ENCODE measurements at regions not wholly inside any gene's neighbourhood (a gene's known extent, or its start where the extent isn't known, plus 50 kb on each side); places are given as distances from the start of the nearest gene placed in this dataset.

DNA sequence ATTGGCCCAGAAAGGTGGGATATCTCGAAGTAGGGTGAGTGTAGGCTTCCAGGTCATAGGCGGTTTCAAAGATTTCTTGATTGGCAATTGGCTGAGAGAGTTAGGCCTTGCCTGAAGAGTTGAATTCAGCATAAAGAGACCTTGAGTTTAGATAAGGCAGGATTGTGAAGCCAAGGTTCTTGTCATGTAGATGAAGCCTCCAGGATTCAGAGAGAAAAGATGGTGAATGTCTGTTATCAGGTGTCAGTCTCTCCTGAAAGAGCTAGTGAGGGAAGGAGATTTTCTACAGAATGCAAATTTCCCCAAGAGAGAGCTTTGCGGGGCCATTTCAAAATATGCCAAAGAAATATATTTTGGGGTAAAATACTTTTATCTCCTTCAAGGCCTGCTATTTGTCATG, 217.0 kb upstream of the TLE3 start:
- H3K27me3 ChIP-seq: no peaks in the 10 kb centered on the region
- DNase-seq: no peak
- no peak overlapping the region for H3K4me3 ChIP-seq
- 90 to 95% methylated on average over 3 of the region's 3 CpGs for WGBS, 2 donors (ENCODE audit: low coverage in 1 of 2)
- TF ChIP-seq, protein P1, sequence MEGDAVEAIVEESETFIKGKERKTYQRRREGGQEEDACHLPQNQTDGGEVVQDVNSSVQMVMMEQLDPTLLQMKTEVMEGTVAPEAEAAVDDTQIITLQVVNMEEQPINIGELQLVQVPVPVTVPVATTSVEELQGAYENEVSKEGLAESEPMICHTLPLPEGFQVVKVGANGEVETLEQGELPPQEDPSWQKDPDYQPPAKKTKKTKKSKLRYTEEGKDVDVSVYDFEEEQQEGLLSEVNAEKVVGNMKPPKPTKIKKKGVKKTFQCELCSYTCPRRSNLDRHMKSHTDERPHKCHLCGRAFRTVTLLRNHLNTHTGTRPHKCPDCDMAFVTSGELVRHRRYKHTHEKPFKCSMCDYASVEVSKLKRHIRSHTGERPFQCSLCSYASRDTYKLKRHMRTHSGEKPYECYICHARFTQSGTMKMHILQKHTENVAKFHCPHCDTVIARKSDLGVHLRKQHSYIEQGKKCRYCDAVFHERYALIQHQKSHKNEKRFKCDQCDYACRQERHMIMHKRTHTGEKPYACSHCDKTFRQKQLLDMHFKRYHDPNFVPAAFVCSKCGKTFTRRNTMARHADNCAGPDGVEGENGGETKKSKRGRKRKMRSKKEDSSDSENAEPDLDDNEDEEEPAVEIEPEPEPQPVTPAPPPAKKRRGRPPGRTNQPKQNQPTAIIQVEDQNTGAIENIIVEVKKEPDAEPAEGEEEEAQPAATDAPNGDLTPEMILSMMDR (IDR thresholded peaks at IDR 0.05): no peak
- TF ChIP-seq EP300 (IDR thresholded peaks at IDR 0.05; ENCODE audit: low read depth) (no peak), POLR2AphosphoS5 (IDR thresholded peaks at IDR 0.05) (no peak), POLR2A (IDR thresholded peaks at IDR 0.05) (no peak)
- intact Hi-C loops (cut with DNase I; ENCODE audit: low total_unique reads): no loop called here
- H3K27ac ChIP-seq: no peak overlapping the region
- no peaks in the 10 kb centered on the region for H3K9me3 ChIP-seq
- peaks cover 0 to 10% (median 5%) of the 10 kb centered on the region in 4 donors for H3K4me1 ChIP-seq
- in situ Hi-C loops (cut with MboI; ENCODE audit: low pct_ligation_motif_present in 1 of 4, low pct_unique_long_range_greater_than_20kb in 1 of 4, low sequenced_read_pairs in 3 of 4): no loop called here
- H3K36me3 ChIP-seq: no peaks in the 10 kb centered on the region

DNA sequence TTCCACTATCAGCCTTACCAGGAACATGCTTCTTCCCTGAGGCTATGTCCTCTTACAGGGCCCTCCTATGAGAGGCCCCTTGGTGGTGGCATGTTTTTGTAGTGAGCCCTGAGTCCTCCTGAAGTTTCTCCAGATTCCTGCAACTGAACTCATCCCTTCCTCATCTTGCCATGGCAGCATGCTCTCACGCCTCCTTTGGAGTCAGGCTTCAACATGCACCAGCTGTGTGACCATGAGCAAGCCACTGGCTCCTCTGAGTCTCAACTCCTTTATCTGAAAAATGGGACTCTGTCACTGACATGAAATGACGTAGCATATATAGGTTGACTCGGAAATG, 216.3 kb upstream of the TLE3 start:
- no peak overlapping the region for H3K27ac ChIP-seq
- H3K36me3 ChIP-seq: no peaks in the 10 kb centered on the region
- TF ChIP-seq, protein P1 (IDR thresholded peaks at IDR 0.05): no peak
- no peak for TF ChIP-seq POLR2A (IDR thresholded peaks at IDR 0.05)
- no peak for TF ChIP-seq EP300 (IDR thresholded peaks at IDR 0.05; ENCODE audit: low read depth)
- no peak for TF ChIP-seq POLR2AphosphoS5 (IDR thresholded peaks at IDR 0.05)
- intact Hi-C loops (cut with DNase I; ENCODE audit: low total_unique reads): no loop called here
- H3K4me1 ChIP-seq: peaks cover 0 to 7% (median 3%) of the 10 kb centered on the region in 4 donors
- no peak overlapping the region for H3K4me3 ChIP-seq
- no peaks in the 10 kb centered on the region for H3K27me3 ChIP-seq
- DNase-seq: no peak
- WGBS, 2 donors (ENCODE audit: low coverage in 1 of 2): 98% methylated on average over 3 of the region's 3 CpGs; no CpG with 5 or more reads in 1 of the 2 donors
- in situ Hi-C loops (cut with MboI; ENCODE audit: low pct_ligation_motif_present in 1 of 4, low pct_unique_long_range_greater_than_20kb in 1 of 4, low sequenced_read_pairs in 3 of 4): no loop called here
- no peaks in the 10 kb centered on the region for H3K9me3 ChIP-seq

DNA sequence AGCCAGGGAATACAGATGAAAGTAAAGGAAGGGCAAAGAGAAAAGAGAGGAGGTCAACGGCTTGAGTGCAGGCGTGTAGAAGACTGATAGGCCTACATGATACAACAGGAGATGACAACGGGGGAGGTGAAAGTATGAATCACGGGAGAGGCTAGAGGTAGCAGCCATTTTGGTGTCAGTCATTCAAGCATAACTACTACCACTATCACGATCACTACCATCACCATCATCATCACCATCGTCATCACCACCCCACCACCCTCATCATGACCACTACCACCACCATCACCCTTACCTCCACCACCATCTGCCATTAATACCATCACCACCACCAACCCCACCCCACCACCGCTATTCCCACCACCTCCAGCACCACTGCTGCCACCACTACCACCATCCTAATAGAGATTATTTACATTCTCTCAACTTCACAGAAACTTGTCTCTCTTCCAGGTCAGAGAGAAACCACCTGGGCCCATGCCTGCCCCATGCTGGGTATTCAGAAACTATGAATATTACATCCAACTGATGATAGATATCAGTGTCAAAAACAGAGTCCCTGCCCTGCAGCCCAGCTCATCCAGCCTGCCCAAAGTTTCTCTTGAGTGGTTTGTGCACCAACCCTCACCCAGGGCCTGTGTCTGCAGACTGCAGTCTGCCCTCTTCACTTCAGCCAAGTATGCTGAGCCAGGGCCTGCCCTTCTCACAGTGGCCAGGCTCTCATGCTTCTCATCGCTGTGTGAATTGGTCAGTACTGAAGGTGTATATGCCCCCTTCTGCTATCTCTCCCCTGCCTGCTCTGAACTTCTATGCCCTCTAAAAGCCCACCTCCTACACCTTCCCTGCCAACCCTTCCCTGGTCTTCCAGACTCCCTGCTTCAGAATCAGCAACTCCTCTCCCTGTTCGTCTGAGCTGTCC, 215.6 kb upstream of the TLE3 start:
- H3K36me3 ChIP-seq: no peaks in the 10 kb centered on the region
- no peak overlapping the region for H3K27ac ChIP-seq
- TF ChIP-seq POLR2A (IDR thresholded peaks at IDR 0.05) (no peak), EP300 (IDR thresholded peaks at IDR 0.05; ENCODE audit: low read depth) (no peak), POLR2AphosphoS5 (IDR thresholded peaks at IDR 0.05) (no peak)
- TF ChIP-seq, protein P1 (IDR thresholded peaks at IDR 0.05): no peak
- no peaks in the 10 kb centered on the region for H3K27me3 ChIP-seq
- 90 to 95% methylated on average over 7 to 9 of the region's 9 CpGs for WGBS, 2 donors (ENCODE audit: low coverage in 1 of 2)
- no peak for DNase-seq
- H3K4me1 ChIP-seq: peaks cover 0 to 1% (median under 1%) of the 10 kb centered on the region in 4 donors
- in situ Hi-C loops (cut with MboI; ENCODE audit: low pct_ligation_motif_present in 1 of 4, low pct_unique_long_range_greater_than_20kb in 1 of 4, low sequenced_read_pairs in 3 of 4) (no loop called here), intact Hi-C loops (cut with DNase I; ENCODE audit: low total_unique reads) (no loop called here)
- H3K4me3 ChIP-seq: no peak overlapping the region
- H3K9me3 ChIP-seq: no peaks in the 10 kb centered on the region

DNA sequence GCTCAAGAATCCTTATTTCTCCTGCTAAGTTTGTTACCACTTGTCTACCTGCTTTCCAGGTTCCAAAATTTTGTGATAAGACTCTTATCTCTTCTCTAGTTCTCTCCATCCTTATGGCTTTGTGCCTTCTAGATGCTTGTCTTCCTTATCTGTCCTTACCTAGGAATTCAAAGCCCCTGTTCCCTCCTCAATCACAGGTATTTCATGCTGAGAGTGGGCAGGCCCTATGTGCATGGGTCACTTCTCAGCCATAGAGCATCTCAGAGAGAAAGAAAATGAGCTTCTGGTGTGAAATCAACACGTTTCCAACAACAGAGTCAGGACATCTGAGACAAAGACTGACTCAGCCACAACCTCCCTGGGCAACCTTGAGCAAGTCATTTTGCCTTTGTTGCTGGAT, 214.1 kb upstream of the TLE3 start:
- H3K27ac ChIP-seq: no peak overlapping the region
- no peaks in the 10 kb centered on the region for H3K4me1 ChIP-seq
- H3K27me3 ChIP-seq: no peaks in the 10 kb centered on the region
- H3K4me3 ChIP-seq: no peak overlapping the region
- H3K9me3 ChIP-seq: no peaks in the 10 kb centered on the region
- in situ Hi-C loops (cut with MboI; ENCODE audit: low pct_ligation_motif_present in 1 of 4, low pct_unique_long_range_greater_than_20kb in 1 of 4, low sequenced_read_pairs in 3 of 4) (no loop called here), intact Hi-C loops (cut with DNase I; ENCODE audit: low total_unique reads) (no loop called here)
- TF ChIP-seq, protein P1 (IDR thresholded peaks at IDR 0.05): no peak
- TF ChIP-seq EP300 (IDR thresholded peaks at IDR 0.05; ENCODE audit: low read depth): no peak
- no peak for TF ChIP-seq POLR2A (IDR thresholded peaks at IDR 0.05)
- TF ChIP-seq POLR2AphosphoS5 (IDR thresholded peaks at IDR 0.05): no peak
- 72 to 100% methylated on average over 1 of the region's 1 CpG for WGBS, 2 donors (ENCODE audit: low coverage in 1 of 2)
- H3K36me3 ChIP-seq: no peaks in the 10 kb centered on the region
- DNase-seq: no peak

All from transverse colon (tissue), 4 donors.